MM.1S (cell line): ENCODE measurements at regions not wholly inside any gene's neighbourhood (a gene's known extent, or its start where the extent isn't known, plus 50 kb on each side); places are given as distances from the start of the nearest gene placed in this dataset.

ENCODE experiments used
- DNase-seq: peaks from one replicate; pipeline ENCODE4 v3.0.0-alpha.2; 2015
- H2AFZ ChIP-seq: fragments of 300-600 bp; sonication (generic); 2 replicates; pipeline ENCODE4 v1.6.0; 2016; ENCODE audit warnings: antibody characterized with exemption, low read length
- H3F3A ChIP-seq: fragments of 300-600 bp; sonication (generic); 2 replicates; pipeline ENCODE4 v1.6.1; 2016; ENCODE audit warnings: mild to moderate bottlenecking, antibody characterized with exemption, low read length, moderate library complexity, mixed read lengths; ENCODE audit not compliant: insufficient read depth
- H3K27ac ChIP-seq: fragments of 300-600 bp; sonication (generic); 2 replicates; pipeline ENCODE4 v1.5.1; 2016; ENCODE audit warnings: mild to moderate bottlenecking, low read length
- H3K27me3 ChIP-seq: fragments of 300-600 bp; sonication (generic); replicated peaks from 2 replicates; pipeline ENCODE4 v1.6.0; 2016; ENCODE audit warnings: low read length; ENCODE audit not compliant: insufficient read depth
- H3K36me3 ChIP-seq: fragments of 300-600 bp; sonication (generic); replicated peaks from 2 replicates; pipeline ENCODE4 v1.6.1; 2016; ENCODE audit warnings: mild to moderate bottlenecking, low read length, mixed read lengths; ENCODE audit not compliant: insufficient read depth
- H3K4me1 ChIP-seq: fragments of 300-600 bp; sonication (generic); 2 replicates; pipeline ENCODE4 v1.6.1; 2016; ENCODE audit warnings: low read length, mixed read lengths
- H3K4me2 ChIP-seq: fragments of 300-600 bp; sonication (generic); 2 replicates; pipeline ENCODE4 v1.6.0; 2016; ENCODE audit warnings: low read depth, low read length
- H3K4me3 ChIP-seq: fragments of 300-600 bp; sonication (generic); 2 replicates; pipeline ENCODE4 v1.5.1; 2016; ENCODE audit warnings: low read length, mixed read lengths
- H3K79me2 ChIP-seq: fragments of 300-600 bp; sonication (generic); 2 replicates; pipeline ENCODE4 v1.6.1; 2016; ENCODE audit warnings: mixed run types, low read length, mixed read lengths
- H3K9ac ChIP-seq: fragments of 300-600 bp; sonication (generic); 2 replicates; pipeline ENCODE4 v1.6.1; 2016; ENCODE audit warnings: low read length, mixed read lengths
- H3K9me2 ChIP-seq: fragments of 300-600 bp; sonication (generic); replicated peaks from 2 replicates; pipeline ENCODE4 v1.6.1; 2016; ENCODE audit warnings: mild to moderate bottlenecking, low read length, mixed read lengths; ENCODE audit not compliant: insufficient read depth
- H3K9me3 ChIP-seq: fragments of 300-600 bp; sonication (generic); replicated peaks from 2 replicates; pipeline ENCODE4 v1.6.1; 2016; ENCODE audit warnings: mild to moderate bottlenecking, low read length, mixed read lengths; ENCODE audit not compliant: insufficient read depth
- H4K20me1 ChIP-seq: fragments of 300-600 bp; sonication (generic); 2 replicates; pipeline ENCODE4 v1.6.1; 2016; ENCODE audit warnings: mild to moderate bottlenecking, low read length, moderate library complexity, mixed read lengths; ENCODE audit not compliant: insufficient read depth
- EZH2 ChIP-seq: fragments of 300-600 bp; sonication (generic); optimal IDR thresholded peaks from 2 replicates; pipeline ENCODE3; 2017; ENCODE audit warnings: low read depth, mild to moderate bottlenecking, antibody characterized with exemption, low read length, mixed read lengths
- EZH2phosphoT487 ChIP-seq: fragments of 300-600 bp; sonication (generic); IDR thresholded peaks from 2 replicates; pipeline ENCODE4 v1.6.1; 2018; ENCODE audit warnings: antibody characterized with exemption, low read length
- TF ChIP-seq, protein P1 (sequence below): fragments of 300-600 bp; sonication (generic); IDR thresholded peaks from 2 replicates; pipeline ENCODE4 v1.5.1; 2016; ENCODE audit warnings: antibody characterized with exemption, low read length, mixed read lengths

DNA sequence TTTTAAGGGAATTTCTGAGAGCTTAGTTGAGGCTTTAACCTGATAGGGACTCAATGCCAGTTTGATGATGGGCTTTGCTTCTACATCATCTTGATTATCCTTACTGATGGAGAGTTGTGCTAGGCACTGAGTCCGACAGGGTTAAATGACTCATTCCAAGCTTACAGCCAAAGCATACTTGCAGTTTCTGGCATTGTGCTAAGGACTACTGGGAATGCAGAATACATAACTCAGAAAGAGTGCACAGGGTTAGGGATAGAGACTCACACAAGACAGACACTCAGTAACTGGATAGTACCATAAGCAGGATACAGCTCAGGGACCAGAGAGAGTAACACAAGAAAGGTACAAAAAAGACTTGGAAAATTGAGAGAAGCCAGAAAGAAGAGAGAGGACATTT, 94.1 kb upstream of the SLC14A2 start:
- no peaks in the 10 kb centered on the region for H3K9me2 ChIP-seq
- H4K20me1 ChIP-seq = no peaks in the 10 kb centered on the region
- no peaks in the 10 kb centered on the region for H3F3A ChIP-seq
- H3K9me3 ChIP-seq = no peaks in the 10 kb centered on the region
- H3K9ac ChIP-seq = no peak overlapping the region
- H3K79me2 ChIP-seq = no peaks in the 10 kb centered on the region
- TF ChIP-seq EZH2phosphoT487 = no peak
- no peak for TF ChIP-seq EZH2
- TF ChIP-seq, protein P1, sequence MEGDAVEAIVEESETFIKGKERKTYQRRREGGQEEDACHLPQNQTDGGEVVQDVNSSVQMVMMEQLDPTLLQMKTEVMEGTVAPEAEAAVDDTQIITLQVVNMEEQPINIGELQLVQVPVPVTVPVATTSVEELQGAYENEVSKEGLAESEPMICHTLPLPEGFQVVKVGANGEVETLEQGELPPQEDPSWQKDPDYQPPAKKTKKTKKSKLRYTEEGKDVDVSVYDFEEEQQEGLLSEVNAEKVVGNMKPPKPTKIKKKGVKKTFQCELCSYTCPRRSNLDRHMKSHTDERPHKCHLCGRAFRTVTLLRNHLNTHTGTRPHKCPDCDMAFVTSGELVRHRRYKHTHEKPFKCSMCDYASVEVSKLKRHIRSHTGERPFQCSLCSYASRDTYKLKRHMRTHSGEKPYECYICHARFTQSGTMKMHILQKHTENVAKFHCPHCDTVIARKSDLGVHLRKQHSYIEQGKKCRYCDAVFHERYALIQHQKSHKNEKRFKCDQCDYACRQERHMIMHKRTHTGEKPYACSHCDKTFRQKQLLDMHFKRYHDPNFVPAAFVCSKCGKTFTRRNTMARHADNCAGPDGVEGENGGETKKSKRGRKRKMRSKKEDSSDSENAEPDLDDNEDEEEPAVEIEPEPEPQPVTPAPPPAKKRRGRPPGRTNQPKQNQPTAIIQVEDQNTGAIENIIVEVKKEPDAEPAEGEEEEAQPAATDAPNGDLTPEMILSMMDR = no peak
- H3K27me3 ChIP-seq = no peaks in the 10 kb centered on the region
- no peak overlapping the region for H3K27ac ChIP-seq
- H3K4me3 ChIP-seq = no peak overlapping the region
- H3K4me1 ChIP-seq = no peaks in the 10 kb centered on the region
- H2AFZ ChIP-seq = no peak overlapping the region
- no peaks in the 10 kb centered on the region for H3K36me3 ChIP-seq
- no peak overlapping the region for H3K4me2 ChIP-seq
- no peak for DNase-seq

DNA sequence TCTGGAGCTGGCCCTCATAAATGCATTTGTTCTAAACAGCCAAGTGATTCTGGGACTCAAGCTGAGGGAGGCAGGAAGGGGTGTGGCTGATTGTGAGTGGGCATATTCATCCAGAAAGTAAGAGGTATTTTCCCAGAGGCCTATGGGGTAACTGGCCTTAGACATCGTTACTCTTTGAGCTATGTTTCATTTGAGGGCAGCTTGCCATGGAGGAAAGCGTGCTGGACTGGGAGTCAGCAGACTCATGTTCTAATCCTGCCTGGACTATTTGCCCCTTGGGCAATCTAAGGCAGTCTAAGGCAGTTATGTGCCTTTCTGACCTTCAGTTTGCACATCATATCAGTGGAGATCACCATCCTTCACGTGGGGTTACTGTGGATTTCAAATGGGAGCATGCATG, 93.5 kb upstream of the SLC14A2 start:
- Histone ChIP-seq H3K79me2 (no peaks in the 10 kb centered on the region), H3K36me3 (no peaks in the 10 kb centered on the region), H3K9me3 (no peaks in the 10 kb centered on the region), H3K9me2 (no peaks in the 10 kb centered on the region), H2AFZ (no peak overlapping the region), H3K27ac (no peak overlapping the region), H3K4me2 (no peak overlapping the region), H3K4me1 (no peaks in the 10 kb centered on the region), H4K20me1 (no peaks in the 10 kb centered on the region), H3K27me3 (no peaks in the 10 kb centered on the region), H3K4me3 (no peak overlapping the region), H3K9ac (no peak overlapping the region), H3F3A (no peaks in the 10 kb centered on the region)
- TF ChIP-seq EZH2phosphoT487 (no peak), EZH2 (no peak)
- TF ChIP-seq, protein P1 = no peak
- DNase-seq = no peak

DNA sequence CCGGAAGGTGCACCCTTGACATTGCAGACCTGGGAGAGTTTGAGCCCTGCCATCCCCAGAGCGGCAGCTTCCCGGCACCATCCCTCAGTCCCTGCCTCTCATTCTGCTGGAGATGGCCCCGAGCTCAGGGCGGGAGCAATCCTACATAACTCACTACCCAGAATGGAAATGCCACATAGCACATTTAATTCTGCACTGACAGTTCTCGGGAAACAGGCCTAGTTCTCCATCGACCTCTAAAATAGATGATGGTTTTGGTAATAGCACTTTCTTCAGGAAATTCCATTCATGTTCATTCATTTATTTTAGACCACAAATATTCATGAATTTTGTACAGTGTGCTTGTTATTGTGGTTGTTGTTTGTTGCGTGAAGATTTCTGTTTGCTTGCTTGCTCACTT, 92.9 kb upstream of the SLC14A2 start:
- no peak overlapping the region for H3K4me3 ChIP-seq
- H3K27ac ChIP-seq = no peak overlapping the region
- no peak overlapping the region for H3K9ac ChIP-seq
- no peaks in the 10 kb centered on the region for H3K36me3 ChIP-seq
- H3K79me2 ChIP-seq = no peaks in the 10 kb centered on the region
- no peaks in the 10 kb centered on the region for H3K4me1 ChIP-seq
- TF ChIP-seq EZH2 (no peak), EZH2phosphoT487 (no peak)
- TF ChIP-seq, protein P1 = no peak
- H3K9me3 ChIP-seq = no peaks in the 10 kb centered on the region
- H3K9me2 ChIP-seq = no peaks in the 10 kb centered on the region
- no peak overlapping the region for H2AFZ ChIP-seq
- no peaks in the 10 kb centered on the region for H3K27me3 ChIP-seq
- H4K20me1 ChIP-seq = no peaks in the 10 kb centered on the region
- no peaks in the 10 kb centered on the region for H3F3A ChIP-seq
- no peak overlapping the region for H3K4me2 ChIP-seq
- DNase-seq = no peak

DNA sequence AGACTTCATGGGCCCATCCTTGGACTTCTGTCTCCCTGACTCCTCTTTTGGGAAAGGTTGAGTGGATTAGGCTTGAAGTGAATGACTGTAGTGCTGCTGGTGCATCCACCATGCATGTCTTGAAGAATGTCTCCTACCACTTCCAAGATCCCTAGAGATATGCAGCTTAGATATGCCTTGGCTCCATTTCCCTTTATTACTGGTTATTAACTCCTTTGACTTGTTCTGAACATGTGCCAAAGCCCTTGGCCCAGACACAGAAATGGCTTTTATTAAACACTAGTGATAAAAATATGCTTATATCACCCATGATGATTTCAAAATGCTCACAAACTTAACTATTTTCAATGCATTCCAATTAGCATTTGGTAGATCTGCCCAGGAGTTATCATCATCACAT, 90.0 kb upstream of the SLC14A2 start:
- no peaks in the 10 kb centered on the region for H3K9me2 ChIP-seq
- no peaks in the 10 kb centered on the region for H4K20me1 ChIP-seq
- H2AFZ ChIP-seq = no peak overlapping the region
- no peak for TF ChIP-seq EZH2
- TF ChIP-seq EZH2phosphoT487 = no peak
- TF ChIP-seq, protein P1 = no peak
- H3K4me3 ChIP-seq = no peak overlapping the region
- no peaks in the 10 kb centered on the region for H3K36me3 ChIP-seq
- H3K27ac ChIP-seq = no peak overlapping the region
- no peaks in the 10 kb centered on the region for H3K27me3 ChIP-seq
- no peak overlapping the region for H3K9ac ChIP-seq
- H3K4me1 ChIP-seq = no peaks in the 10 kb centered on the region
- no peaks in the 10 kb centered on the region for H3K9me3 ChIP-seq
- no peaks in the 10 kb centered on the region for H3F3A ChIP-seq
- DNase-seq = no peak
- no peak overlapping the region for H3K4me2 ChIP-seq
- no peaks in the 10 kb centered on the region for H3K79me2 ChIP-seq
